Vagina (tissue), 2 donors: ENCODE measurements at regions not wholly inside any gene's neighbourhood (a gene's known extent, or its start where the extent isn't known, plus 50 kb on each side); places are given as distances from the start of the nearest gene placed in this dataset.

Experiments
- DNase-seq, 2 donors: peaks; one replicate each; pipeline ENCODE4 v3.0.0-alpha.2; 2017; ENCODE audit errors: extremely low spot score in 2 of 2
- H3K27ac ChIP-seq: fragments of 200-600 bp; sonication (generic); one replicate; pipeline ENCODE4 v1.5.1; 2019
- H3K27me3 ChIP-seq: fragments of 200-600 bp; sonication (generic); one replicate; pipeline ENCODE4 v1.5.1; 2019
- H3K36me3 ChIP-seq, 2 donors: fragments of 200-600 bp; sonication (generic); one replicate each; pipeline ENCODE4 v1.5.1; 2017 to 2019
- H3K4me1 ChIP-seq: fragments of 200-600 bp; sonication (generic); one replicate; pipeline ENCODE4 v1.5.1; 2019
- H3K4me3 ChIP-seq, 2 donors: fragments of 200-600 bp; sonication (generic); 1 replicate in 1 of 2; 2 replicates in 1 of 2; pipeline ENCODE4 v1.5.1; 2016 to 2019
- H3K9me3 ChIP-seq: fragments of 200-600 bp; sonication (generic); one replicate; pipeline ENCODE4 v1.5.1; 2019
- POLR2A ChIP-seq, 2 donors: fragments of 450-650 bp; IDR thresholded peaks; one replicate each; pipeline ENCODE4 v1.6.1; 2017; ENCODE audit warnings: antibody characterized with exemption in 2 of 2, mild to moderate bottlenecking in 2 of 2, moderate library complexity in 2 of 2
- POLR2AphosphoS5 ChIP-seq, 2 donors: sonication (generic); formaldehyde crosslinking; IDR thresholded peaks; one replicate each; pipeline ENCODE4 v1.9.0; 2017; ENCODE audit warnings: antibody characterized with exemption in 2 of 2, mild to moderate bottlenecking in 2 of 2, low read depth in 1 of 2; ENCODE audit not compliant: insufficient read depth in 1 of 2
- intact Hi-C: fragments of 100-400 bp; cut with DNase I; formaldehyde crosslinking; loops from one replicate; pipeline ENCODE4 v1.15.1; 2023
- TF ChIP-seq, protein P1 (sequence below), 3 experiments: fragments of 450-650 bp in 2 of 3; fragments of 200-600 bp in 1 of 3; sonication (generic) in 1 of 3; IDR thresholded peaks; one replicate each; pipeline ENCODE4 v1.5.1; 2017 to 2019; ENCODE audit warnings: antibody characterized with exemption in 3 of 3, mild to moderate bottlenecking in 2 of 3, moderate library complexity in 2 of 3

DNA sequence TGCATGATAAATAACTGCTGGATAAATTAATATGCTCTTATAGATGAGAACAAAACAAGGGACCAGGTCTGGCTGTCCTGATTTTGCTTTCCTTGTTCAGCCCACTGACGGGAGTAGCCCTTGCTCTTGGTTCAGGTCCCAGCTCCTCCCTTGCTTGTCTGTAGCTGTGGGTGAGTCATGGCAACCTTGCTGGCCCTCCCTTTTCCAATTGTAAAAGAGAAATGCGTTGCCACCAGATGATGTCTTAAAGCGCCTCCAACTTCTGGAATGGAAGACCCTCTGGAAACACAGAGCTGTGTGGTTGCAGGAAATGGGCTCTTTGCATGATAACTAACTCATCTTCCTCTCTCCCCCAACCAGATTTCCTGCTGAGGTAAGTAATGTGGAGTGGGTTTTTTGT is 171.4 kb downstream of the AASDH start:
- Histone ChIP-seq H3K27me3 (no peaks in the 10 kb centered on the region), H3K4me3 (no peak overlapping the region), H3K36me3 (no peaks in the 10 kb centered on the region), H3K4me1 (no peaks in the 10 kb centered on the region), H3K27ac (no peak overlapping the region), H3K9me3 (no peaks in the 10 kb centered on the region)
- no peak for DNase-seq
- intact Hi-C loops, result no loop called here
- TF ChIP-seq POLR2A (IDR thresholded peaks at IDR 0.05) (no peak), POLR2AphosphoS5 (IDR thresholded peaks at IDR 0.05; ENCODE audit: insufficient read depth in 1 of 2, low read depth in 1 of 2) (no peak)
- TF ChIP-seq, protein P1, sequence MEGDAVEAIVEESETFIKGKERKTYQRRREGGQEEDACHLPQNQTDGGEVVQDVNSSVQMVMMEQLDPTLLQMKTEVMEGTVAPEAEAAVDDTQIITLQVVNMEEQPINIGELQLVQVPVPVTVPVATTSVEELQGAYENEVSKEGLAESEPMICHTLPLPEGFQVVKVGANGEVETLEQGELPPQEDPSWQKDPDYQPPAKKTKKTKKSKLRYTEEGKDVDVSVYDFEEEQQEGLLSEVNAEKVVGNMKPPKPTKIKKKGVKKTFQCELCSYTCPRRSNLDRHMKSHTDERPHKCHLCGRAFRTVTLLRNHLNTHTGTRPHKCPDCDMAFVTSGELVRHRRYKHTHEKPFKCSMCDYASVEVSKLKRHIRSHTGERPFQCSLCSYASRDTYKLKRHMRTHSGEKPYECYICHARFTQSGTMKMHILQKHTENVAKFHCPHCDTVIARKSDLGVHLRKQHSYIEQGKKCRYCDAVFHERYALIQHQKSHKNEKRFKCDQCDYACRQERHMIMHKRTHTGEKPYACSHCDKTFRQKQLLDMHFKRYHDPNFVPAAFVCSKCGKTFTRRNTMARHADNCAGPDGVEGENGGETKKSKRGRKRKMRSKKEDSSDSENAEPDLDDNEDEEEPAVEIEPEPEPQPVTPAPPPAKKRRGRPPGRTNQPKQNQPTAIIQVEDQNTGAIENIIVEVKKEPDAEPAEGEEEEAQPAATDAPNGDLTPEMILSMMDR (IDR thresholded peaks at IDR 0.05), result no peak

GRCh38 chr4:56215141-56215783 is 172.0 kb downstream of the AASDH start:
- Histone ChIP-seq H3K27me3 (no peaks in the 10 kb centered on the region), H3K9me3 (no peaks in the 10 kb centered on the region), H3K4me3 (no peak overlapping the region), H3K4me1 (no peaks in the 10 kb centered on the region), H3K27ac (no peak overlapping the region), H3K36me3 (no peaks in the 10 kb centered on the region)
- DNase-seq, result no peak
- TF ChIP-seq POLR2A (IDR thresholded peaks at IDR 0.05), result no peak
- TF ChIP-seq, protein P1 (IDR thresholded peaks at IDR 0.05), result no peak
- peak in 1 of 2 donors; percentile 10 for TF ChIP-seq POLR2AphosphoS5 (IDR thresholded peaks at IDR 0.05; ENCODE audit: insufficient read depth in 1 of 2, low read depth in 1 of 2)
- intact Hi-C loops, result no loop called here

- no peak for DNase-seq
- intact Hi-C loops, result no loop called here
- no peaks in the 10 kb centered on the region for H3K27me3 ChIP-seq
- TF ChIP-seq POLR2A (IDR thresholded peaks at IDR 0.05) (no peak), POLR2AphosphoS5 (IDR thresholded peaks at IDR 0.05; ENCODE audit: insufficient read depth in 1 of 2, low read depth in 1 of 2) (no peak)
- TF ChIP-seq, protein P1 (IDR thresholded peaks at IDR 0.05), result no peak
- H3K9me3 ChIP-seq, result no peaks in the 10 kb centered on the region
- no peaks in the 10 kb centered on the region for H3K4me1 ChIP-seq
- no peak overlapping the region for H3K27ac ChIP-seq
- H3K4me3 ChIP-seq, result no peak overlapping the region
- H3K36me3 ChIP-seq, result no peaks in the 10 kb centered on the region
Measured at GRCh38 chr4:56213543-56213942, 173.7 kb downstream of the AASDH start.

DNA sequence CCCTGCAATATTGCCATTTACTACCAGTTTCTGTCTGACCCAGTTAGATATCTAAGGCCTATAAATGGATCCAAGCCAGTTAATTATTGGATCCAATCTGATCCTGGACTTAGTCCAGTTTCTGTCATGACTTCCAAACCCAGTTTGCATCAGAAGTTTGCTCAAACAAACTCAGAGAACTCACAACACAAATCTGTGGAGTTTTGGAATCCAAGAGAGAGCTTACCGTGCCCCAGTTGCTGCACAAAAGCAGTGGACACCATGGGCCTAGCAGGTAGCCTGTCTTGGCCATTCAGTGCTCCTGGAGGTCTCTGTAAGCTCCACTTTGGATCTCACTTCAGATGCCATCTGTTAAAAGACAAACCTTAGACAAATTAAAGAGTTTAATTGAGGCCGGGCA is 174.5 kb downstream of the AASDH start:
- Histone ChIP-seq H3K4me1 (no peaks in the 10 kb centered on the region), H3K9me3 (no peaks in the 10 kb centered on the region), H3K4me3 (no peak overlapping the region), H3K27me3 (no peaks in the 10 kb centered on the region), H3K36me3 (no peaks in the 10 kb centered on the region), H3K27ac (no peak overlapping the region)
- no peak for DNase-seq
- intact Hi-C loops, result no loop called here
- no peak for TF ChIP-seq POLR2A (IDR thresholded peaks at IDR 0.05)
- TF ChIP-seq, protein P1 (IDR thresholded peaks at IDR 0.05), result no peak
- TF ChIP-seq POLR2AphosphoS5 (IDR thresholded peaks at IDR 0.05; ENCODE audit: insufficient read depth in 1 of 2, low read depth in 1 of 2), result no peak

DNA sequence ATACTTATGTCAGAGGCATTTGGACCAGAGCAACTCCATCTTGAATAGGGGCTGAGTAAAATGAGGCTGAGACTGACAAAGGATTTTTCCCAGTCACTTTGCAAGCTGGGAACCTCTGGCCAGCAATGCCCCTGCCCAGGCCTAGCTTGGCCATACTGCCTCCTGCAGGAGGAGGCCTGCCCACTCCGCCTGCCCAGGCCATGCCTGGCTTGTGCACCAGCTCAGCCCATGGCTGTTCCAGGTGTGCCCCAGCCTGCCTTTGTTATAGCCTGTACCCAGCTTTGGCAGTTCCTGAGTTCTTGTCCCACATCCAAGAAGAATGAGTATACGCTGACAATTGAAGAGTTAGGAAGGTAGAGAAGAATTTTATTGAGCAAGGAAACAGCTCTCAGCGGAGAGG is 176.1 kb downstream of the AASDH start:
- TF ChIP-seq POLR2AphosphoS5 (IDR thresholded peaks at IDR 0.05; ENCODE audit: insufficient read depth in 1 of 2, low read depth in 1 of 2) (no peak), POLR2A (IDR thresholded peaks at IDR 0.05) (no peak)
- TF ChIP-seq, protein P1 (IDR thresholded peaks at IDR 0.05), result no peak

More for the DNA sequence above, 176.1 kb downstream of the AASDH start:
- no peak for DNase-seq
- no peak overlapping the region for H3K4me3 ChIP-seq
- H3K27ac ChIP-seq, result no peak overlapping the region
- H3K9me3 ChIP-seq, result no peaks in the 10 kb centered on the region
- H3K4me1 ChIP-seq, result no peaks in the 10 kb centered on the region
- H3K27me3 ChIP-seq, result no peaks in the 10 kb centered on the region
- H3K36me3 ChIP-seq, result no peaks in the 10 kb centered on the region
- intact Hi-C loops, result no loop called here
